ENCODE measurements at regions not wholly inside any gene's neighbourhood (a gene's known extent, or its start where the extent isn't known, plus 50 kb on each side); places are given as distances from the start of the nearest gene placed in this dataset.
"Not testable (repeated sequence)": the region's sequence is repeated elsewhere in the genome, so short reads cannot be mapped to it uniquely, and the experiment has no call there.

DNA sequence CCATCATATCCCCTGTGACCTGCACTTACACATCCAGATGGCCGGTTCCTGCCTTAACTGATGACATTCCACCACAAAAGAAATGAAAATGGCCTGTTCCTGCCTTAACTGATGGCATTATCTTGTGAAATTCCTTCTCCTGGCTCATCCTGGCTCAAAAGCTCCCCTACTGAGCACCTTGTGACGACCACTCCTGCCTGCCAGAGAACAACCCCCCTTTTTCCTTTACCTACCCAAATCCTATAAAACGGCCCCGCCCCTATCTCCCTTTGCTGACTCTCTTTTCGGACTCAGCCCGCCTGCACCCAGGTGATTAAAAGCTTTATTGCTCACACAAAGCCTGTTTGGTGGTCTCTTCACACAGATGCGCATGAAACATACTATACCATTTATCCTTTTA is 279.7 kb upstream of the CHRM3 start:
- DNase-seq, result not testable (repeated sequence)

DNA sequence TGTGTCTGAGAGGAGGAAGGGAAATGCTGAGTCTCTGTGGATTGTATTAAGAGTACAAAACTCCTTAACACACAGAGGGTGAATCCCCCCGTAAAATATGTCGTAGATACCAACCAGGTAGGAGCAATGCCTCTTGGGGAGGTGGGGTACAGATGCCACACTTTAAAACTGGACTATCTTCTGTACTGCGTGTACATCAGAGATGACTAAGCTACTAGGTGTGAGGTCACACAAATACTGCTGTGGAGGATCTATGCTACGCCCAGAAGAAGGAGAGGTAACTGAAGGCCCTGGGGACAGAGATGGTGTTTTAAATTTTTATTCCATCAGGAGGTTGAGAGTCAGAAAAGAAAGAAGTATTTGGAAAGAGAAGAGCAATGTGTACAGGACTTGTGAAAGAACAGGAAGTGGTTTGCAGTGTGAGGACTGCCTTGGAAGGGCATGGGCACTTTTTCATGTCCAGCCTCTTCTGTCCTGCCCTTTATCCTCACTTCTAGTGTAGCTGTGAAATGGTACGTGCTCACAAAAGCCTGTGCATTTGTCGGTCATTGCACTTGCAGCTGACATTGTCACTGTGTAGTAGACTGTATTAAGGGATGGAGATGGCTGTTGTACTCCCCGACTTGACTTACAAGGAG is 287.8 kb upstream of the CHRM3 start:
- DNase-seq, result no peak

DNA sequence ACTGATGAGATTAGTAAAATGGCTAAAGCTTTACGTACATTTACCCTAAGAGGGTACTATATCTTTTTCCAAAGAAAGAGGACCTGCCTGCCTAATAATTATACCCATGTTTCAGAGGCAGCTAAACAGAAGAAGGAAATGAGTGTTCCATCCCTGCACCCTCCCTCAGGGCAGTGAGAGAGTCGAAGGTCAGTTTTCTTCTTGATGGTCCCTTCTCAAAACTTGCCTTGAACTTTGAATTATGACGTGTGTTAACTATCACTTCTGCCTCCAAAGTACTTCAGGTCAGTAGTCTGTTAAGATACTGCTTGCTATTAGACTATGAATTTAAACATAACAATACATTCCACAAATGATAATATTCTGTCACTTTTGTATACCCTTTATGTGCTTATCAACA is 294.8 kb upstream of the CHRM3 start:
- DNase-seq, result no peak

DNA sequence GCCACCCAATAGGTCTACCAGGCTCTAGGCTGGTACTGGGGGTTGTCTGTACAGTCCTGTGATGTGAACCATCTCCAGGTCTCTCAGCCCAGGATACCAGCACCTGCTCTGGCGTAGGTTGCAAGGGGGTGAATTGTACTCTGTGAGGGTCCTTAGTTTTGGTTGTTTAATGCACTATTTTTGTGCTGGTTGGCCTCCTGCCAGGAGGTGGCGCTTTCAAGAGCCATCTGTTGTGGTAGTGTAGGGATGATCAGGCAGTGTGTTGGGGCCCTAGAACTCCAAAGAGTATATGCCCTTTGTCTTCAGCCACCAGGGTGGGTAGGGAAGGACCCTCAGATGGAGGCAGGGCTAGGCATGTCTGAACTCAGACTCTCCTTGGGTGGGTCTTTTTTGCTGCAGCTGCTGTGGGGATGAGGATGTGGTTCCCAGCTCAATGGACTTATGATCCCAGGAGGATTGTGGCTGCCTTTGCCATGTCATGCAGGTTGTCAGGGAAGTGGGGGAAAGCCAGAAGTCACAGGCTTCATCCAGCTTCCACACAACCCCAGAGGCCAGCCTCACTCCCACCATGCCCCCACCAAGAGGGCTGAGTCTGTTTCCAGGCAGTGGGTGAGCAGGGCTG is 301.8 kb upstream of the CHRM3 start:
- DNase-seq, result no peak

DNA sequence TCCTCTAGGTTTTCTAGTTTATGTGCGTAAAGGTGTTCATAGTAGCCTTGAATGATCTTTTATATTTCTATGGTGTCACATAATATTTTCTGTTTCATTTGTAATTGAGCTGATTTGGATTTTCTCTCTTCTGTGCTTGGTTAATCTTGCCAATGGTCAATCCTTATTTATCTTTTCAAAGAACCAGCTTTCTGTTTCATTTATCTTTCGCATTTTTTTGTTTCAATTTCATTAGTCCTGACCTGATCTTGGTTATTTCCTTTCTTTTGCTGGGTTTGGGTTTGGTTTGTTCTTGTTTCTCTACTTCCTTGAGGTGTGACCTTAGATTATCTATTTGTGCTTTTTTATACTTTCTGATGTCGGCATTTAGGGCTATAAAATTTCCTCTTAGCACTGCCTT is 304.4 kb upstream of the CHRM3 start:
- DNase-seq, result not testable (repeated sequence)

DNA sequence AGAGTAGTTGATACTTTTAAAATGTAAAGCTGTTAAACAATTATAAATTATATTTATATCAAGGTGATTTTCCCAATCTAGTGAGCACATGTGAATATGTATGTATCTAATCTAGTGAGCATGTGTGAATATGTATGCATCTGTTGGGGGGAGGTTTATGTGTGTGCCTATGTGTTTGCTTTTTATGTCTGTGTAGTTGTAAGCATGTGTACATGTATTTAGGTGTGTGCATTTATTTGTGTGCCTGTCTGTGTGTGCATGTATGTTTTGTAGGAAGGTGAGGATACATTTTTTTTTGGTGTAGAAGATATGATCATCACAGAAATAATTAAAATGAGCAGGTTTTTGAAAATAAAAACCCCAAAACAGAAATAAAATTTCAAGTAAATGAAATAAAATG is 318.9 kb upstream of the CHRM3 start:
- no peak for DNase-seq

DNA sequence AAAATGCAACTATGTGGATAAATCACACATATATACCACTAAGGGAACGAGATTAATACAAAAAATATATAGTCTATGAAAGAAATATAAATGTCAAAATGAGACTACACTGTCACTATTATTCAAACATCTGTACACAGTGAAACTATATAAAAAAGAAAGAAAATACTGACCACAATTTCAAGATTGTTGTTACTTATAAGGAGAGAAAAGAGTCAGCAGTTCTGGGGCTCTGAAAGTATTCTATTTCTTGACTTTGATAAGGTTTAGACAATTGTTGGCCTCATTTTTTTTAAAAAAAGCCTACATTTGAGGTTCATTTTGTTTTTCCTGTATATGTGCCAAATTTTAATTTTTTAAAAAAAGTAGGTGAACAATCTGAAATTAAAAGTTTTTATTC is 319.3 kb upstream of the CHRM3 start:
- no peak for DNase-seq

DNA sequence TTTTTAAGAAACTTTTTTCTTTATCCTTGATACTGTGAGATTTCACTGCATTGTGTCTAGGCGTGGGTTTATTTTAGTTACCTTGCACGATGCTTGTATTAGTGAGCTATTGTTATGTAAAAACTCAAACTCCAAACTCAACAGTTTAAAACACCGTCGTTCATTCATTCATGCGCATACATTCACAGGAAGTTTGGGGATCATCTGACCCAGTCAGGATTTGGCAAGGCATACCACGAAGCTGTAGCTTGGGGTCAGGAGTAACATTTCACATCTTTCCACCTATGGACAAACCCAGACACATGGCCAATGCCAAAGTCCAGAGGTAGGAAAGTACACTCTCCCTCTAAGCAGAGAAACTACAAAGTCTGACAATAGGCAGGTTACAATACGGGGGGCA is 324.6 kb upstream of the CHRM3 start:
- DNase-seq, result no peak

DNA sequence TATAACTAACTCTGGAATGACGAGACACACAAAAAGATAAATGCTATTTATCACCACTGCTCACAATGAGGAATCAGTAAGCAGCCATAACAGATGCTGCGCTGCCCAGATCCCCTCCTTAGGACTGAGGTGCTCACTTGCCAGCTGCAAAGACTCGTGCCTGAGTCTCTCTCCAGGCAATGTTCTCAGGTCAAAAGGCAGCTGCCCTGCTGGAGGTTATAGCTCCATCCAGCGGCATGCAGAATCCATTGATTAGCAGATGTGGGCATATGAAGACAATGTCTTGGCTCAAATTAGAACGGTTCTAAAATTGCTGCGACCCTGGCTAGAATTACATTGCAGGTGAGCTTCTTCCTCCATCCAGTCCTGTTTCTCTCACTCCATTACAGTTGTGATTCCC is 328.2 kb upstream of the CHRM3 start:
- DNase-seq, result no peak

DNA sequence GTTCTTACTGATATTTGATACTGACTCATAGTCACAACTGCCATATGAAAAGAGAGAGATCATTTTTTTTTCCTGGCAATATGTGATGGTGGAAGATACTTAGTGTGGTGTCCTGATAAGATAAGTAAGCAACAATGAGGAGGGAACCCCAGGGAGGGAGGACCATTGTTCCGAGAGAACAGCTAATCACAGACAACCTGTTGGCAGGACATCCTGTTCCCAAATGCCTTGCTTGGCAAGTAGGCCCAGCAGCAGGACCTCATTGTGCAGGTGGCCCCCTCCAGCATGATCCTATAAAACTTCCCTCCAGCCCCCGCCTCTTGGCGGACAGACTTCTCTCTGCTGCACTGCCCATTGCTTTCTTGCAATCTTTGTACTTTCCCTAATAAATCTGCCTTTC is 329.4 kb upstream of the CHRM3 start:
- no peak for DNase-seq

DNA sequence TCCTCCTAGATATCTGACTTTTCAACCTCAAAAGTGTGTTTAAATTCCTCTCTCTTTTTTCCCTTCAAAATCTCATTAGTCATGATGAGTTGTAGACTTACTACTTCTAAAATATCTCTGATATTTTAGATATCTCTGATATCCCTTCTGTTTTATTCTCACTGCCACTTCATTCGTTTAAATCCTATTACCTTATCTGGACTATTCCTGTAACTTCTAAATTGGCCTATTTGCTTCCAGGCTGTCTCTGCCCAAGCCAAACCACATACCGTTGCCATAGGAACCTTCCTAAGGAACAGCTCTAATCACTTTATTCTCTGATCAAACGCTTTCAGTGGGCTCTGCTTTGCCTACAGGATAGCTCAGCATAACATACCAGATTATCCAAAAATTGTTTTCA is 333.1 kb upstream of the CHRM3 start:
- no peak for DNase-seq

DNA sequence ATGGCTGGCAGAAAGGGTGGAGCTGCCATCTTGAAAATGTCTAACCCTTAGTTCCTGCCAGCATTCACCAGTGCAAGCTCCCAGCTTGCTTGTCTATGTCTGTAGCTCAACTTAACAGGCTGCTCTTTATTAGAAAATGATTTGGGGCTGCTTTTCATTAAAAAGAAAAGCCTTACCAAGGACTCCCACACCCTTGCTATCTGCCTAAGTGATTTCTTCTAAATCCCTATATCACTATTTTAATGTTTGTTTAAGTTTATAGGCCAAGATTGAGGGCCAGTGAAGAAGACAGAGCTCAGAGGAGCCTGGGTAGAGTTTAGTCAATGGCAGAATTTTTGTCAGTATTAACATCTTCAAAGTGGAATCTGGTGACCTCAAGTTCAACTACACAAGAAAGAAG is 336.8 kb upstream of the CHRM3 start:
- DNase-seq, result no peak

DNA sequence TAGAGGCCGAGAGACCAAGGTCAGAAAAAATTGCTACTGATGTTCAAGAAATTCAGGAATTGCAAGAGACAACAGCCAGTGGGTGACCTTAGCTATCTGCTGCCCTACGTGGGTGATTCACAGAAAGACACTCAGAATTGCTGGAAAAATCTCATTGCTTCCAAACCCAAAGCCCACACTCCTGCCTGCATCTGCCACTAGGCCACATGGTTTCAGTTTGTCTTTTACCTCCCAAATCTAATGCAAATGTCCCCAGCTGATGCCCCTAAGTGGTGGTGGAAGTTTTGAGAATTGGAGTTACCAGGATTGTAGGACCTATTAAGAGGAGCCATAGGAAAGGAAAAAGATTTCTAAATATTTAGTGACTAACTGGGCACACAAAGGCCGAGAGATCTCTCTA is 341.5 kb upstream of the CHRM3 start:
- no peak for DNase-seq

DNA sequence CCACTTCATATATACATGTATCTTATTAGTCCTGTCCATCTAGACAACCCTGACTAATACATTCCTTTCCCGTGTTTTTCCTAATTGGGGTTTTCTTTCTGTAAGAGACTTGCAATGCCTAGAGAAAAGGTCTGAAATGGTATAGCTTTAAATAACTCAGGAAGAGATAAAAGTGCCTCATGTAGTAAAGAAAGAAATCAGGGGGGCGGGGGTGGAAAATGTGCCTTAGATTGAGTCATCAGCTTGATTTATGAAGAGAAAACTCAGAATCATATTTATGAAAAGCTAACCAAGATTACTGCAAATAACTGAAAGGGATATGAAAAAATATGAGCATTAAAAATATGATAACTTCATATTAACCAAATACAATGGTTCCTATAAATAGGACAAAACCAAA is 345.8 kb upstream of the CHRM3 start:
- no peak for DNase-seq

DNA sequence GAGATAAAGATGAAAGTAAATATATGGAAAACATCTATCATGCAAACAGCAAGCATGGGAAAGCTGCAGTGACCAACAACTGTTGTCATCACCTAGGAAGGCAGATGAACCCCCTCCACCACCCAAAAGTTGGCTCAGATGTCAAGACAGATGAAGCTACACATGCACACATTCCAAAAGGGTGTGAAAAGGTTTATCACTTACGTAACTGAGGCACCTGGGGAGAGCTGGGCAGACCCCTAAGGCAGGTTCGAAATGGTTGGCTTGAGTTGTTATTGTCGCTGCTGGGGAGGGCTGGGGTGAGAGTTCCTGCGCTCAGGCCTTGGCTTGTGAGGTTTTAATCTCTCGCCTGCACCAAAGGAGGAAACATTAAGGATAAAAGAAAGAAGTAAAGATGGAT is 355.1 kb upstream of the CHRM3 start:
- no peak for DNase-seq

DNA sequence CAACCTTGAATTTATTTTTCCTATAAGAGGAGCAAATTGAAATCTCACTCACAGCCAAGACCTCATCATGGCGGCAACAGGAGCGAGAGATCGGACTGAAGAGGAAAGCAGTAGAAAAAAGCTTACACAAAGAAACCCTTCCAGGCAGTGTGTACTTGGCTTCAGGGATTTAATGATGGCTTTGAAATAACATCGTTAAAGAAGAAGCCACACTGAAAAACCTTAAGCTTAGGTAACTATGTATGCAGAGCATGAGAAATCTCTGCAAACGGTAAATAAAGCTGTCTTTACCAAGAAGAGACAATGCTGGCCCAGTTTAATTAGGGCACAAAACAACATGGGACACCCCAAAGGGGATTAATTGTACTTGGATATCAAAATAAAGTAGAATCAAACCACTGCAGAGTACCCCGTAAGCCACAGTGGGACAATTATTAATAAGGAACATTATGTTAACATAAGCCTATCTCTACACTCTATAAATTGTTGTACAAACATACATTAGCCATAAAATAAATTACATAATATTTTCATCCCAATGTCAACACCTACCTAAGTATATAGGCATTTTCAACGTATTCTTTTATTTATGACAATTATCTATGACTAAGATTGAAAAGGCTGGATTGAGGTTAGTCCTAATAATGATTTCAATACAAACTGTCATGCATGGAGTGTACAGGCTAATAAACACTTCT is 360.2 kb upstream of the CHRM3 start:
- no peak for DNase-seq

DNA sequence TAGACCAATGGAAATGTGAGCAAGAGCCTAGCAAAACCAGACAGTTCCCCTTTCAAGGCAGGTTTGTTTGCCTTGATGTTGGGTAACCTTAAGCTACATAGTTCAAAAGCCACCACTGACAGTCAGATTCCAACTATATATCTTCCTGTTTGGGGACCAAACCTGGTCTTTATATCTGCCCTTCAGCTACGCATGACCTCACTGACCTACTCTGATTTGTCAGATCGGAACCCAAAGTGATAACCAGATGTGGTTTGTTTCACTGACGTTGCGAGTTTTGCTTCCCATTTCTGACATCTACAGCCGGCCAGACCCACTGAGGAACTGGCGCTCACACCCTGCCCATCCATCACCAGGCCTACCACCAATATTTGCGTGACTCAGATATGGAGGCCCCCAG is 361.1 kb upstream of the CHRM3 start:
- no peak for DNase-seq

DNA sequence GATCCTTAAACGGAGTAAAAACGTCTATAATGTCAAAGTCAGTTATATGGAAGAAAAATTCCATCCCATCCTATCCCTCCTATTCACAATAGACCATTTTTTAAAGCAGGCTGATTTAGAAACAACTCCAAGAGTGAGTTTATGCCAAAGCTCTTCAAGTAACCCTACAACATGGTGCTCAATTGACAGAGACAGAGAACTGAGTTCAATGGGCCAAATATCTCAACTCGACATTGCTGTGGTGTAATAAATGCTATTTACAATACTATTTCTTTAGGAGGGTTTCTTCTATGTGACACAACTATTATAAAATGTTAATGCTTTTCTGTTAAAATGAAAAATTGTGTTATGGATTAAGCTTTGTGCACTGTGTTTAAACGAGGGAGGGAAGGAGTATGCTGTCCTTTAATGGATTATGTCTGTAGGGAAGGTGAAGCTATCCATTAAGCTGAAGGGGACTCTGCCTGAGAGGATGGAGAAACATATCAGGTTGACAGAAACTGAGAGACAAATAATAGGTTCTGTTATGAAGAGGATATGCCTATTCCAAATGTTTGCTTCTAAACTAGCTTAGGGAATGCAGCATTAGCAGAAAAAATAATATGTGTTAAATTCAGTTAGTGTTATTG is 362.5 kb upstream of the CHRM3 start:
- DNase-seq, result no peak

DNA sequence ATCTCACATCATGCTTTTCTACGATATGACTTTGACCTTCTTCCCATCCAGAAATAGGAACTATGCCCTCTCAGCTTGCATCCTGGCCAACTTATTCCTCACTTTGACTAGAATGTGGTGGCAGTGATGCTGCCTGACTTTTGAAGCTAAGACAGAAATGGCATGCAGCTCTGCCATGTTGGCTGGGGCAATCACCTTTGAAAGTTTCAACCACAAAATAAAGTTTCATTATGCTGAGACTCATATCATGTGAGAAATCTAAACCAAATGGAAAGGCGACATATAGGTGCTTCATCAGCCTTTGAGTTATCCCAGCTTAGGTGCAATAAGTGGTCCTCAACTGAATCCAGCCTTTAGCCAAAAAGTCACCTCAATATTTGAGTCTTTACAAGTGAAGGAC is 370.0 kb upstream of the CHRM3 start:
- no peak for DNase-seq

DNA sequence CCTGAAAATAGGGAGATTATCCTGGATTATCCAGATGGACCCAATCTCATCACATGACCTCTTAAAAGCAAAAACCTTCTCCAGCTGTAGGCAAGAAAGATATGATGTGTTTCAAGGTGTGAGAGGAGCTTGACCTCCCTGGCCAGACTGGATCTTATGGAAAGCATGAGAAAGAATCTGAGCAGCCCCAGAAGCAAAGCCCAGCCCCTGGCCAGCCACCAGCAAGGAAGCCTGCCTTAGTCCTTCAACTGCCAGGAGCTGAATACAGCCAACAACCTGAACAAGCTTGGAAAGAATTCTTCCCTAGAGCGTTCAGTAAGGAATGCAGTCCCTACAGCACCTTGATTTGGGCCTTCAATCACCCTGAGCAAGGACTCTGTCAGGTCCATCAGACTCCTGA is 375.0 kb upstream of the CHRM3 start:
- no peak for DNase-seq

DNA sequence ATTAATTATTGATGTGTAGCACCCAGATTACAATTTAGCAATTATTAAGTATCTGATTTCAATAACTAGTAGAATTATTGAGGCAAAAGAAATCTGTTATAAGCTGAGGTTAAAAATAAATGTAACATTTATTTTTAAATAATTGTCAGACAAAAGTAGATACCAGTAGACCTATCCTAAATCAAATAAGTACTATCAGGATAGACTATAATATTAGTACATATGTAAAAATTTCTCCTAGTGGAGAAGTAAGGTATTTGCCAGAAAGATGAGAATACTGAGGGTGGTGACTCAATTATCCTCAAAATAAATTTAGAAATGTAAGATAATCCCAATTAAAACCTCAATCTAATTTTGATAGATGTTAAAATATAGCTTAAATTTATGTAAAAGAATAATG is 377.8 kb upstream of the CHRM3 start:
- no peak for DNase-seq

DNA sequence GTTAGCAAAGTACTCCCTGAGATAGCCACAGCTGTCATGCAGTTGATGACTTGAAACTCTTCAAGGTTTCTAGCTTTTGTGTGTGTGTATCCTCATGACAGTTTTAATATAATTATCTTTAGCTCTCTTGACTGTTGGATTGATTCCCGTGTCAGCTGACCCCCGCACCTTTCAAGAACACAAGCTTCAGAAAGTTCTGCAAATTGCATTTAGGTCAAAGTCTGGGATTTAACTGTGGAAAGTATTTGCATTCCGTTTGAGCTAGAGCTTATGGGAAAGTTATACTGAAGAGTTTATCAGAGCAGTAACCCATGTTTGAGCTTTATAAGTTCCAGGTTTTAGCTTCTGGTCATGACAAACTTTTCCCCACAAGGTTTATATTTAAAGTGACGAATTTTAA is 380.1 kb upstream of the CHRM3 start:
- no peak for DNase-seq

DNA sequence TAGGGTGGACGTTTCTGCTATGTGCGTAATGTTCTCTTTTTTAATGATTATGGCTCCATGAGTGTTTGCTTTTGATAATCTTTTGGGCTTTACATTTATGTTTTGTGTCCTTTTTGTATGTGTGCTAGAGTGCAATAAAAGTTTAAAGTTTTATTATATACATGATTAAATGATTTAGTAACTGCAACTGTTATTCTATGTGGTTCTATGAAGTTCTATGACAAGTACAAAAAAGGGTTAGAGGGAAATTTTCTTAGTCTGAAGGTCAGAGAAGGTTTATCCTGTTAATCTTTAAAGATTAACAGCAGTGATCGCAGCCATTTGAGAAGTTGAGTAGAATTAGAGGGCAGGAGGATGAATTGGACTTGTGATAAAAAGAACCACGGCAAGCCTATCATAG is 386.4 kb upstream of the CHRM3 start:
- DNase-seq, result no peak

DNA sequence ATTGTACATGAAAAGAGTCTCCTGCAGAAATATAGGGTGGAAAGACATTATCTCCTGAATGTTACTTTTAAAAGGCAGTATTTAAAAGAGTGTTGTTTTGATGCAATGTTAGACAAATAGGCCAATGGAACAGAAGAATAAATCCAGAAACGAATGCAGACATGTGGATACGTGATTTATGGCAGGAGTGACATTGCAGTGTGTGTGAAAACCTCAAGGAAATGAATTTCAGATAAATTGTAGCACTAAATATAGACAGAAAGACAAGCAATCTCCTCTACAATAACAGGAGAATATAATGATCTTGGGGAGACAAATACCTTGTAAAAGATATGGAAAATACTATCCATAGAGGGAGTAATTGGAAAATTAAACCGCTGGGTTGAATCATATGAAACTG is 387.8 kb upstream of the CHRM3 start:
- no peak for DNase-seq
